HepG2 (cell line): ENCODE measurements at regions not wholly inside any gene's neighbourhood (a gene's known extent, or its start where the extent isn't known, plus 50 kb on each side); places are given as distances from the start of the nearest gene placed in this dataset.

Experiments used
- AKNA ChIP-seq: sonication (generic); formaldehyde crosslinking; IDR thresholded peaks from 2 replicates; pipeline ENCODE4 v1.4.0; 2020; ENCODE audit warnings: missing genetic modification reagents, borderline replicate concordance
- ETV5 ChIP-seq: IDR thresholded peaks from 2 replicates; pipeline ENCODE4 v1.6.1; 2018; ENCODE audit warnings: missing biosample characterization, missing genetic modification reagents, inconsistent platforms, borderline replicate concordance
- FOXA1 ChIP-seq, 2 experiments: fragments of 450-650 bp in 1 of 2; sonication (generic) in 1 of 2; formaldehyde crosslinking in 1 of 2; IDR thresholded peaks; 2 replicates each; pipeline versions ENCODE4 v1.4.0 to v1.6.1; 2016 to 2020; ENCODE audit warnings: missing genetic modification reagents in 1 of 2
- HNRNPK ChIP-seq: fragments of 200-400 bp; formaldehyde crosslinking; IDR thresholded peaks from 2 replicates; pipeline ENCODE4 v1.6.1; 2018; ENCODE audit warnings: low read length, low read depth, moderate library complexity, mild to moderate bottlenecking; ENCODE audit not compliant: poor library complexity, severe bottlenecking
- MIER2 ChIP-seq: IDR thresholded peaks from 2 replicates; pipeline ENCODE4 v1.6.1; 2016; ENCODE audit warnings: missing biosample characterization, missing genetic modification reagents
- NR2F1 ChIP-seq, 2 experiments: fragments of 450-650 bp in 1 of 2; formaldehyde crosslinking in 1 of 2; IDR thresholded peaks; 2 replicates each; pipeline versions ENCODE4 v1.5.0 to v1.6.1; 2016 to 2020; ENCODE audit warnings: mild to moderate bottlenecking in 1 of 2, missing compliant biosample characterization in 1 of 2, missing genetic modification reagents in 1 of 2, moderate library complexity in 1 of 2
- NR2F2 ChIP-seq: IDR thresholded peaks from 2 replicates; pipeline ENCODE4 v1.6.1; 2012; ENCODE audit warnings: low read depth, inconsistent platforms, borderline replicate concordance
- NR2F6 ChIP-seq, 2 experiments: IDR thresholded peaks; 2 replicates each; pipeline ENCODE4 v1.6.1; 2016; ENCODE audit warnings: antibody characterized with exemption in 1 of 2, mild to moderate bottlenecking in 1 of 2
- POGZ ChIP-seq: sonication (generic); formaldehyde crosslinking; IDR thresholded peaks from 2 replicates; pipeline ENCODE4 v1.4.0; 2020; ENCODE audit warnings: mild to moderate bottlenecking, missing genetic modification reagents
- RAD21 ChIP-seq: fragments of 450-650 bp; formaldehyde crosslinking; IDR thresholded peaks from 2 replicates; pipeline ENCODE4 v1.5.0; 2020; ENCODE audit warnings: mild to moderate bottlenecking
- RARA ChIP-seq: IDR thresholded peaks from 2 replicates; pipeline ENCODE4 v1.6.1; 2016; ENCODE audit warnings: missing genetic modification reagents, missing compliant biosample characterization
- SOX6 ChIP-seq, 2 experiments: fragments of 450-650 bp in 1 of 2; sonication (generic) in 1 of 2; formaldehyde crosslinking in 1 of 2; IDR thresholded peaks; 2 replicates each; pipeline versions ENCODE4 v1.4.0 to v1.6.1; 2017 to 2020; ENCODE audit warnings: antibody characterized with exemption in 1 of 2, mild to moderate bottlenecking in 1 of 2, missing genetic modification reagents in 1 of 2
- TFE3 ChIP-seq: IDR thresholded peaks from 2 replicates; pipeline ENCODE4 v1.6.1; 2016
- ZNF264 ChIP-seq: sonication (generic); formaldehyde crosslinking; IDR thresholded peaks from 2 replicates; pipeline ENCODE4 v1.4.0; 2020; ENCODE audit warnings: missing genetic modification reagents
- ZNF331 ChIP-seq: sonication (generic); formaldehyde crosslinking; IDR thresholded peaks from 2 replicates; pipeline ENCODE4 v1.4.0; 2020; ENCODE audit warnings: missing genetic modification reagents
- TF ChIP-seq, protein P1 (sequence below), 2 experiments: sonication (generic) in 1 of 2; formaldehyde crosslinking in 1 of 2; IDR thresholded peaks; 2 replicates each; pipeline versions ENCODE4 v1.4.0 to v1.6.1; 2016 to 2020; ENCODE audit warnings: borderline replicate concordance in 1 of 2, low read depth in 1 of 2, mild to moderate bottlenecking in 1 of 2, missing genetic modification reagents in 1 of 2
- TF ChIP-seq, protein P2 (sequence below): sonication (generic); formaldehyde crosslinking; IDR thresholded peaks from 2 replicates; pipeline ENCODE4 v1.5.0; 2020; ENCODE audit warnings: missing genetic modification reagents, mild to moderate bottlenecking, borderline replicate concordance

GRCh38 chr18:5747678-5748077, 147.6 kb downstream of the TMEM200C start (continued):
- TF ChIP-seq ETV5 = peak; percentile 79
- TF ChIP-seq, protein P1, sequence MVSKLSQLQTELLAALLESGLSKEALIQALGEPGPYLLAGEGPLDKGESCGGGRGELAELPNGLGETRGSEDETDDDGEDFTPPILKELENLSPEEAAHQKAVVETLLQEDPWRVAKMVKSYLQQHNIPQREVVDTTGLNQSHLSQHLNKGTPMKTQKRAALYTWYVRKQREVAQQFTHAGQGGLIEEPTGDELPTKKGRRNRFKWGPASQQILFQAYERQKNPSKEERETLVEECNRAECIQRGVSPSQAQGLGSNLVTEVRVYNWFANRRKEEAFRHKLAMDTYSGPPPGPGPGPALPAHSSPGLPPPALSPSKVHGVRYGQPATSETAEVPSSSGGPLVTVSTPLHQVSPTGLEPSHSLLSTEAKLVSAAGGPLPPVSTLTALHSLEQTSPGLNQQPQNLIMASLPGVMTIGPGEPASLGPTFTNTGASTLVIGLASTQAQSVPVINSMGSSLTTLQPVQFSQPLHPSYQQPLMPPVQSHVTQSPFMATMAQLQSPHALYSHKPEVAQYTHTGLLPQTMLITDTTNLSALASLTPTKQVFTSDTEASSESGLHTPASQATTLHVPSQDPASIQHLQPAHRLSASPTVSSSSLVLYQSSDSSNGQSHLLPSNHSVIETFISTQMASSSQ (IDR thresholded peaks at IDR 0.05; ENCODE audit: low read depth) = no peak
- TF ChIP-seq, protein P1 (CRISPR knock-in tag; IDR thresholded peaks at IDR 0.05; ENCODE audit: borderline replicate concordance) = no peak
- peak; percentile 95 for TF ChIP-seq ZNF264 (CRISPR knock-in tag)
- no peak for TF ChIP-seq RAD21
- TF ChIP-seq NR2F1 (CRISPR knock-in tag; IDR thresholded peaks at IDR 0.05) = peak; percentile 39 to 69; a peak in 3 of 4 replicates
- 0 out of 2 replicates have a peak, but pooled peaks have one; percentile 42 for TF ChIP-seq NR2F2
- TF ChIP-seq HNRNPK = no peak
- TF ChIP-seq SOX6 (IDR thresholded peaks at IDR 0.05) = no peak
- peak; percentile 38; the same call in 1 of the 2 replicates for TF ChIP-seq SOX6 (CRISPR knock-in tag; IDR thresholded peaks at IDR 0.05)
- TF ChIP-seq AKNA = no peak
- TF ChIP-seq, protein P2, sequence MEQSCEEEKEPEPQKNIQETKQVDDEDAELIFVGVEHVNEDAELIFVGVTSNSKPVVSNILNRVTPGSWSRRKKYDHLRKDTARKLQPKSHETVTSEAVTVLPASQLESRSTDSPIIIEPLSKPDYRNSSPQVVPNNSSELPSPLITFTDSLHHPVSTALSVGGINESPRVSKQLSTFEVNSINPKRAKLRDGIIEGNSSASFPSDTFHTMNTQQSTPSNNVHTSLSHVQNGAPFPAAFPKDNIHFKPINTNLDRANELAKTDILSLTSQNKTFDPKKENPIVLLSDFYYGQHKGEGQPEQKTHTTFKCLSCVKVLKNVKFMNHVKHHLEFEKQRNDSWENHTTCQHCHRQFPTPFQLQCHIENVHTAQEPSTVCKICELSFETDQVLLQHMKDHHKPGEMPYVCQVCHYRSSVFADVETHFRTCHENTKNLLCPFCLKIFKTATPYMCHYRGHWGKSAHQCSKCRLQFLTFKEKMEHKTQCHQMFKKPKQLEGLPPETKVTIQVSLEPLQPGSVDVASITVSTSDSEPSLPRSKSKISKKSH (CRISPR knock-in tag) = no peak
- TF ChIP-seq POGZ (CRISPR knock-in tag) = peak; percentile 64; the same call in 1 of the 2 replicates
- TF ChIP-seq FOXA1 (IDR thresholded peaks at IDR 0.05) = no peak
- peak; percentile 82 for TF ChIP-seq FOXA1 (CRISPR knock-in tag; IDR thresholded peaks at IDR 0.05)
- peak; percentile 52 for TF ChIP-seq RARA
- 0 out of 2 replicates have a peak, but pooled peaks have one; percentile 23 for TF ChIP-seq MIER2 (CRISPR knock-in tag)
- peak; percentile 40; the same call in 1 of the 2 replicates for TF ChIP-seq TFE3 (CRISPR knock-in tag)
- peak; percentile 48; the same call in 1 of the 2 replicates for TF ChIP-seq NR2F6 (IDR thresholded peaks at IDR 0.05)
- peak; percentile 73 for TF ChIP-seq NR2F6 (CRISPR knock-in tag; IDR thresholded peaks at IDR 0.05)
- TF ChIP-seq ZNF331 (CRISPR knock-in tag) = 0 out of 2 replicates have a peak, but pooled peaks have one; percentile 31
